ENCODE measurements at regions not wholly inside any gene's neighbourhood (a gene's known extent, or its start where the extent isn't known, plus 50 kb on each side); places are given as distances from the start of the nearest gene placed in this dataset.

DNA sequence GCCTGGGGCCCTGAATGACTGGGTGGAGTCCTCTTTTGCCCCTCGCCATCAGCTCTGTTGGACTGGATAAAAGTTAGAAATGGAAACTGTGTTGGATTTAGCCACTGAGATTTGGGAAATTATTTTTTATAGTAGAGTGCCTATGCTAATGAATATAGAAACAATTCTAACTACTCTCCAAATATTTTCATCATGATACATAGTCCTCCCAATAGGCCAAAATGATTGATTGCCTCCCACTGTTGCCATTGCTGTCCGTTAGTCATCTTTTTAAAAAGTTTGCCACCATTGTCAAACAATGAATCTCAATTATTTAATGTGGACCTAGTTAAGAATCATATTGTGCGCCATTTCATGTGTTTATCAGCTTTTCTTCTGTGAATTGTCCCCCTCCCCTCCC, 417.0 kb downstream of the GALR1 start:
- Histone ChIP-seq H3K4me3 (ENCODE audit: insufficient read length, low read depth) (no peak overlapping the region), H3K4me1 (ENCODE audit: insufficient read depth, insufficient read length) (no peaks in the 10 kb centered on the region), H3K9ac (ENCODE audit: insufficient read length, low read depth) (no peak overlapping the region), H3K27me3 (ENCODE audit: insufficient read depth, insufficient read length) (no peaks in the 10 kb centered on the region), H3K9me3 (ENCODE audit: insufficient read depth, low read length) (0 out of 2 replicates have a peak, but pooled peaks cover 4% of the 10 kb centered on the region), H3K36me3 (ENCODE audit: insufficient read depth, insufficient read length, low read length) (no peaks in the 10 kb centered on the region)
- TF ChIP-seq ZNF274 (IDR thresholded peaks at IDR 0.05; ENCODE audit: low read depth, low read length) = no peak
- TF ChIP-seq YY1 (IDR thresholded peaks at IDR 0.05; ENCODE audit: insufficient read depth, insufficient read length) = no peak
- no peak for TF ChIP-seq SUZ12 (IDR thresholded peaks at IDR 0.05; ENCODE audit: extremely low read depth, insufficient read depth, insufficient read length)
- DNase-seq (ENCODE audit: low read depth, low spot score) = no peak

DNA sequence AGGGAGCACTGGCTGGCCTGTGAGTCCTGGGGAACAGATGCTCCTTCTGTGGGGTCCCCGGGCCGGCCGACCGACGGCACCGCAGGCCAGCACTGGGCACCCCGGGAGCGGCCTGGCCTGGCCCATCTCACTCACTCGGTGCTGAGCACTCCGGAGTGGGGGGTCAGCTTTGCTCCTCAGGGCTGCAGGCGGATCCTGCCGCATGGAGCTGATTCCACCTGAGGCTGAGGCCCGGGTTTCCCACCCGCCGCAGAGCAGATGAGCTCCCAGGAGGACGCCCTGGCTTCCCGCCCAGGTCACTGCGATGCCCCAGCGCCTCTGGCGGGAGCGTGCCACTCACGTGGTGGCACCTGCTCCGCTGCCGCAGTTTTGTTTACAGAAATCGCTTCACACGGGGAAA, 418.6 kb downstream of the GALR1 start:
- no peak overlapping the region for H3K9ac ChIP-seq (ENCODE audit: insufficient read length, low read depth)

DNA sequence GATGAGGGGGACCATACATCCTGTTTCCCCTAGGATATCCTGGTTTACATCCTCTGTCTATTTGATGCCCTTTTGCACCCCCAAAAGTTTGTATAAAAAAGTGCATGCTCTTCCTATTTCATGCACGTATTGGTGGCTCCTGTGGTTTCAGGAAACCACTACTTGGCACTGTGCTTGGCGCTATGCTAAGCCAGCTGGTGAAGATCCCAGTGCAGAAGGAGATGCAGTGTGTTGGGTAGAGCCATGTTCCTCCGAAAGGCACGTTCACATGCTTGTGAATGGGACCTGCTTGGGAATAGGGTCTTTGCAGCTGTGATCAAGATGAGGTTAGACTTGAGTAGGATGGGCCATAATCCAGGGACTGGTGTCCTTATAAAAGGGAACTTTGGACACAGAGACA, 419.7 kb downstream of the GALR1 start:
- TF ChIP-seq YY1 (IDR thresholded peaks at IDR 0.05; ENCODE audit: insufficient read depth, insufficient read length) = no peak
- no peak for TF ChIP-seq SUZ12 (IDR thresholded peaks at IDR 0.05; ENCODE audit: extremely low read depth, insufficient read depth, insufficient read length)
- TF ChIP-seq ZNF274 (IDR thresholded peaks at IDR 0.05; ENCODE audit: low read depth, low read length) = no peak
- Histone ChIP-seq H3K4me3 (ENCODE audit: insufficient read length, low read depth) (no peak overlapping the region), H3K27me3 (ENCODE audit: insufficient read depth, insufficient read length) (no peaks in the 10 kb centered on the region), H3K4me1 (ENCODE audit: insufficient read depth, insufficient read length) (no peaks in the 10 kb centered on the region), H3K36me3 (ENCODE audit: insufficient read depth, insufficient read length, low read length) (no peaks in the 10 kb centered on the region), H3K9ac (ENCODE audit: insufficient read length, low read depth) (no peak overlapping the region), H3K9me3 (ENCODE audit: insufficient read depth, low read length) (no peaks in the 10 kb centered on the region)
- no peak for DNase-seq (ENCODE audit: low read depth, low spot score)

More for the DNA sequence above, 418.6 kb downstream of the GALR1 start:
- TF ChIP-seq ZNF274 (IDR thresholded peaks at IDR 0.05; ENCODE audit: low read depth, low read length) = no peak
- no peak for TF ChIP-seq SUZ12 (IDR thresholded peaks at IDR 0.05; ENCODE audit: extremely low read depth, insufficient read depth, insufficient read length)
- no peak for TF ChIP-seq YY1 (IDR thresholded peaks at IDR 0.05; ENCODE audit: insufficient read depth, insufficient read length)
- Histone ChIP-seq H3K36me3 (ENCODE audit: insufficient read depth, insufficient read length, low read length) (no peaks in the 10 kb centered on the region), H3K27me3 (ENCODE audit: insufficient read depth, insufficient read length) (no peaks in the 10 kb centered on the region), H3K4me1 (ENCODE audit: insufficient read depth, insufficient read length) (no peaks in the 10 kb centered on the region), H3K4me3 (ENCODE audit: insufficient read length, low read depth) (no peak overlapping the region), H3K9me3 (ENCODE audit: insufficient read depth, low read length) (no peaks in the 10 kb centered on the region)
- no peak for DNase-seq (ENCODE audit: low read depth, low spot score)

DNA sequence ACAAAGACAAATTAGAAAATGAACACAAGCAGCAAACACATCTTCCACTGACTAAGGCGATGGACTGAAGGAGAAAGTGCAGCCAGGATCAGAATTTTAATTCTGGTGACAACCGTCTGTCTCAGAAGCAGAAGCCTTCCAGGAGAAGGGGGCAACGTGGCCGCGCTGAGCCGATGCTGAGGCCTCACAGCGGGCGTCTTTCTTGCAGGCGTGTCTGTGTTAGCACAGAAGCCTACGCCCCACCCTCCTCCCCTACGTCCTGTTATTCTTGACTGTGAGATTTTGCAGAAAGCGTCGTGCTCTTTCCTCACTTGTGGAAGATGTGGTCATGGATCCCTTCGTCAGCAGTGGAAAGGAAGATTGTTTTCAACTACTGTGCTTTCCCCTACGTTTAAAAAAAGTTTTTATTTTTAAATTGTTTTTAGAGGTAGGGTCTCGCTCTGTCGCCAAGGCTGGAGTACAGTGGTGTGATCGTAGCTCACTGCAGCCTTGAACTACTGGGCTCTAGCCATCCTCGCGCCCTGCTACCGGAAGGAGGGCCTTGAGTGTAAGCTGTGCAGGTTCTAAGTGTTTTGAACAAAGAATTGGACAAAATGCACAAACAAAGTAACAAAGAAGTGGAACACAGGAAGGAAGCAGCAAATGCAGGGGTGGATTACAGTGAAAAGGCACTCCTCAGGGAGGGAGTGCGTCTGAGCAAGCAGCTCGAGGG, 422.0 kb downstream of the GALR1 start:
- Histone ChIP-seq H3K27me3 (ENCODE audit: insufficient read depth, insufficient read length) (no peaks in the 10 kb centered on the region), H3K9ac (ENCODE audit: insufficient read length, low read depth) (no peak overlapping the region), H3K4me3 (ENCODE audit: insufficient read length, low read depth) (no peak overlapping the region), H3K9me3 (ENCODE audit: insufficient read depth, low read length) (no peaks in the 10 kb centered on the region), H3K4me1 (ENCODE audit: insufficient read depth, insufficient read length) (no peaks in the 10 kb centered on the region), H3K36me3 (ENCODE audit: insufficient read depth, insufficient read length, low read length) (no peaks in the 10 kb centered on the region)
- TF ChIP-seq SUZ12 (IDR thresholded peaks at IDR 0.05; ENCODE audit: extremely low read depth, insufficient read depth, insufficient read length) (no peak), ZNF274 (IDR thresholded peaks at IDR 0.05; ENCODE audit: low read depth, low read length) (no peak), YY1 (IDR thresholded peaks at IDR 0.05; ENCODE audit: insufficient read depth, insufficient read length) (no peak)
- no peak for DNase-seq (ENCODE audit: low read depth, low spot score)

DNA sequence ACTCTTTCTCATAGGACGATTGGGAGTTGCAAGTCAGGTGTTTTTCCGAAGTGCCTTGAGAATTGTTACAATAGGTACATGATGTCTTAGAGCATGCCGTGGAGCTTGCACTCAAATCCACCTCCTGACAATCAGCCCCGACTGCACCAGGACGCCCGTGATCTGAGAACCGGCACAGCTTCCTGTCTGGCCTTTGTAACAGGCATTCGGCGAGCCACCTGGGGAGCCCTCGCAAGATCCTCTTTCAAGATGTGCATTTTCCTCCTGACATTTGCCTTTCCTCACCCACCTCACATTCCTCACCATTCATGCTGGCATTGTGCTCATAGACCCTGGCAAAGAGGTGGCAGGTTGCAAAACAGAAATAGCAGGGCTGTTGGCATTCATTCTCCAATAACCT, 427.3 kb downstream of the GALR1 start:
- Histone ChIP-seq H3K4me1 (ENCODE audit: insufficient read depth, insufficient read length) (no peaks in the 10 kb centered on the region), H3K27me3 (ENCODE audit: insufficient read depth, insufficient read length) (no peaks in the 10 kb centered on the region), H3K36me3 (ENCODE audit: insufficient read depth, insufficient read length, low read length) (no peaks in the 10 kb centered on the region), H3K9me3 (ENCODE audit: insufficient read depth, low read length) (no peaks in the 10 kb centered on the region), H3K9ac (ENCODE audit: insufficient read length, low read depth) (no peak overlapping the region), H3K4me3 (ENCODE audit: insufficient read length, low read depth) (no peak overlapping the region)
- no peak for DNase-seq (ENCODE audit: low read depth, low spot score)
- TF ChIP-seq ZNF274 (IDR thresholded peaks at IDR 0.05; ENCODE audit: low read depth, low read length) (no peak), SUZ12 (IDR thresholded peaks at IDR 0.05; ENCODE audit: extremely low read depth, insufficient read depth, insufficient read length) (no peak), YY1 (IDR thresholded peaks at IDR 0.05; ENCODE audit: insufficient read depth, insufficient read length) (no peak)

GRCh38 chr18:77677536-77677935, 427.9 kb downstream of the GALR1 start:
- H3K36me3 ChIP-seq (ENCODE audit: insufficient read depth, insufficient read length, low read length) = no peaks in the 10 kb centered on the region
- no peaks in the 10 kb centered on the region for H3K27me3 ChIP-seq (ENCODE audit: insufficient read depth, insufficient read length)
- no peak for DNase-seq (ENCODE audit: low read depth, low spot score)
- no peak overlapping the region for H3K9ac ChIP-seq (ENCODE audit: insufficient read length, low read depth)
- H3K9me3 ChIP-seq (ENCODE audit: insufficient read depth, low read length) = no peaks in the 10 kb centered on the region
- H3K4me1 ChIP-seq (ENCODE audit: insufficient read depth, insufficient read length) = no peaks in the 10 kb centered on the region
- TF ChIP-seq SUZ12 (IDR thresholded peaks at IDR 0.05; ENCODE audit: extremely low read depth, insufficient read depth, insufficient read length) (no peak), YY1 (IDR thresholded peaks at IDR 0.05; ENCODE audit: insufficient read depth, insufficient read length) (no peak), ZNF274 (IDR thresholded peaks at IDR 0.05; ENCODE audit: low read depth, low read length) (no peak)
- no peak overlapping the region for H3K4me3 ChIP-seq (ENCODE audit: insufficient read length, low read depth)

GRCh38 chr18:77679869-77680268, 430.2 kb downstream of the GALR1 start:
- Histone ChIP-seq H3K36me3 (ENCODE audit: insufficient read depth, insufficient read length, low read length) (no peaks in the 10 kb centered on the region), H3K9me3 (ENCODE audit: insufficient read depth, low read length) (no peaks in the 10 kb centered on the region), H3K4me3 (ENCODE audit: insufficient read length, low read depth) (no peak overlapping the region), H3K4me1 (ENCODE audit: insufficient read depth, insufficient read length) (no peaks in the 10 kb centered on the region), H3K27me3 (ENCODE audit: insufficient read depth, insufficient read length) (no peaks in the 10 kb centered on the region), H3K9ac (ENCODE audit: insufficient read length, low read depth) (no peak overlapping the region)
- DNase-seq (ENCODE audit: low read depth, low spot score) = no peak
- TF ChIP-seq SUZ12 (IDR thresholded peaks at IDR 0.05; ENCODE audit: extremely low read depth, insufficient read depth, insufficient read length) = no peak
- no peak for TF ChIP-seq ZNF274 (IDR thresholded peaks at IDR 0.05; ENCODE audit: low read depth, low read length)
- no peak for TF ChIP-seq YY1 (IDR thresholded peaks at IDR 0.05; ENCODE audit: insufficient read depth, insufficient read length)
